Gastroesophageal sphincter (tissue), 4 donors: ENCODE measurements at regions not wholly inside any gene's neighbourhood (a gene's known extent, or its start where the extent isn't known, plus 50 kb on each side); places are given as distances from the start of the nearest gene placed in this dataset.

ENCODE experiments used
- ATAC-seq: fragments of 150-250 bp; one replicate; pipeline ENCODE4 v1.9.1; 2016; ENCODE audit warnings: mild to moderate bottlenecking, moderate library complexity
- H3K27ac ChIP-seq, 4 donors: fragments of 200-600 bp; sonication (generic) in 3 of 4; 1 replicate in 3 of 4; 2 replicates in 1 of 4; pipeline ENCODE4 v1.5.1; 2016 to 2019
- H3K27me3 ChIP-seq: fragments of 200-600 bp; sonication (generic); one replicate; pipeline ENCODE4 v1.5.1; 2019
- H3K36me3 ChIP-seq, 2 donors: fragments of 200-600 bp; sonication (generic); one replicate each; pipeline ENCODE4 v1.5.1; 2019; ENCODE audit warnings: control low read depth in 1 of 2
- H3K4me1 ChIP-seq, 3 donors: fragments of 200-600 bp; sonication (generic); 1 replicate in 2 of 3; 2 replicates in 1 of 3; pipeline ENCODE4 v1.5.1; 2016 to 2019; ENCODE audit warnings: control low read depth in 2 of 3
- H3K4me3 ChIP-seq, 2 donors: fragments of 200-600 bp; sonication (generic); one replicate each; pipeline ENCODE4 v1.5.1; 2019; ENCODE audit warnings: mild to moderate bottlenecking in 1 of 2, moderate library complexity in 1 of 2
- H3K9me3 ChIP-seq, 3 donors: fragments of 200-600 bp; sonication (generic); one replicate each; pipeline ENCODE4 v1.5.1; 2017 to 2019; ENCODE audit warnings: control low read depth in 2 of 3
- CTCF ChIP-seq, 4 experiments: fragments of 200-600 bp in 2 of 4; fragments of 450-650 bp in 2 of 4; sonication (generic) in 1 of 4; IDR thresholded peaks; one replicate each; pipeline ENCODE4 v1.5.1; 2017 to 2019; ENCODE audit warnings: antibody characterized with exemption in 4 of 4, mild to moderate bottlenecking in 2 of 4, moderate library complexity in 2 of 4
- EP300 ChIP-seq: sonication (generic); formaldehyde crosslinking; IDR thresholded peaks from one replicate; pipeline ENCODE4 v1.6.1; 2017; ENCODE audit warnings: antibody characterized with exemption, mild to moderate bottlenecking
- POLR2A ChIP-seq, 2 donors: fragments of 450-650 bp; IDR thresholded peaks; one replicate each; pipeline ENCODE4 v1.6.1; 2017; ENCODE audit warnings: antibody characterized with exemption in 2 of 2, mild to moderate bottlenecking in 2 of 2, moderate library complexity in 1 of 2
- POLR2AphosphoS5 ChIP-seq: sonication (generic); formaldehyde crosslinking; IDR thresholded peaks from one replicate; pipeline ENCODE4 v1.6.1; 2017; ENCODE audit warnings: antibody characterized with exemption
- WGBS, 2 donors: methylation state at CpG; one replicate each; pipeline ENCODE4 v1.1.5; 2018; ENCODE audit warnings: low coverage in 1 of 2; 5-methylcytosine and 5-hydroxymethylcytosine counted together

- WGBS, 2 donors: 55 to 73% methylated on average over 3 of the region's 3 CpGs
- no peak for ATAC-seq
- Histone ChIP-seq H3K27me3 (no peaks in the 10 kb centered on the region), H3K4me1 (peaks cover 0 to 16% (median 0%) of the 10 kb centered on the region in 3 donors), H3K27ac (no peak overlapping the region), H3K4me3 (no peak overlapping the region), H3K36me3 (no peaks in the 10 kb centered on the region), H3K9me3 (no peaks in the 10 kb centered on the region)
- TF ChIP-seq POLR2A (IDR thresholded peaks at IDR 0.05): no peak
- no peak for TF ChIP-seq EP300
- no peak for TF ChIP-seq CTCF (IDR thresholded peaks at IDR 0.05)
- TF ChIP-seq POLR2AphosphoS5: no peak
These were observed 62.8 kb upstream of the SLC39A10 start for GRCh38 chr2:195594248-195594647.

- no peaks in the 10 kb centered on the region for H3K9me3 ChIP-seq
- WGBS, 2 donors: 100% methylated on average over 1 of the region's 2 CpGs
- H3K4me3 ChIP-seq: no peak overlapping the region
- H3K27me3 ChIP-seq: no peaks in the 10 kb centered on the region
- H3K36me3 ChIP-seq: no peaks in the 10 kb centered on the region
- peaks cover 0 to 16% (median 0%) of the 10 kb centered on the region in 3 donors for H3K4me1 ChIP-seq
- no peak overlapping the region for H3K27ac ChIP-seq
- TF ChIP-seq POLR2A (IDR thresholded peaks at IDR 0.05): no peak
- no peak for TF ChIP-seq EP300
- TF ChIP-seq CTCF (IDR thresholded peaks at IDR 0.05): no peak
- TF ChIP-seq POLR2AphosphoS5: no peak
- no peak for ATAC-seq
These were observed 64.9 kb upstream of the SLC39A10 start for GRCh38 chr2:195592105-195592504.

- no peak for ATAC-seq
These were observed 66.2 kb upstream of the SLC39A10 start for GRCh38 chr2:195590861-195591205.

GRCh38 chr2:195590199-195590860 is 66.7 kb upstream of the SLC39A10 start:
- WGBS, 2 donors: 80 to 91% methylated on average over 1 of the region's 1 CpG

More at GRCh38 chr2:195590861-195591205, 66.2 kb upstream of the SLC39A10 start:
- Histone ChIP-seq H3K36me3 (no peaks in the 10 kb centered on the region), H3K4me3 (no peak overlapping the region), H3K27me3 (no peaks in the 10 kb centered on the region), H3K27ac (no peak overlapping the region), H3K4me1 (peaks cover 0 to 16% (median 0%) of the 10 kb centered on the region in 3 donors), H3K9me3 (no peaks in the 10 kb centered on the region)
- TF ChIP-seq POLR2AphosphoS5 (no peak), POLR2A (IDR thresholded peaks at IDR 0.05) (no peak), CTCF (IDR thresholded peaks at IDR 0.05) (no peak), EP300 (no peak)
- 46 to 80% methylated on average over 1 of the region's 1 CpG for WGBS, 2 donors

GRCh38 chr2:195587966-195588365 is 69.1 kb upstream of the SLC39A10 start:
- Histone ChIP-seq H3K27ac (no peak overlapping the region), H3K27me3 (no peaks in the 10 kb centered on the region), H3K36me3 (no peaks in the 10 kb centered on the region), H3K9me3 (no peaks in the 10 kb centered on the region), H3K4me1 (peaks cover 0 to 16% (median 0%) of the 10 kb centered on the region in 3 donors), H3K4me3 (no peak overlapping the region)
- WGBS, 2 donors: 69 to 81% methylated on average over 3 to 4 of the region's 5 CpGs
- TF ChIP-seq POLR2AphosphoS5 (no peak), EP300 (no peak), POLR2A (IDR thresholded peaks at IDR 0.05) (no peak), CTCF (IDR thresholded peaks at IDR 0.05) (no peak)
- ATAC-seq: no peak

More at GRCh38 chr2:195590199-195590860, 66.7 kb upstream of the SLC39A10 start:
- no peak for TF ChIP-seq POLR2AphosphoS5
- no peak overlapping the region for H3K27ac ChIP-seq
- no peaks in the 10 kb centered on the region for H3K36me3 ChIP-seq
- H3K27me3 ChIP-seq: no peaks in the 10 kb centered on the region
- ATAC-seq: no peak
- H3K9me3 ChIP-seq: no peaks in the 10 kb centered on the region
- H3K4me3 ChIP-seq: no peak overlapping the region
- H3K4me1 ChIP-seq: peaks cover 0 to 16% (median 0%) of the 10 kb centered on the region in 3 donors
